GM21390 (cell line): ENCODE measurements at regions not wholly inside any gene's neighbourhood (a gene's known extent, or its start where the extent isn't known, plus 50 kb on each side); places are given as distances from the start of the nearest gene placed in this dataset.

Experiments
- ATAC-seq: cut with Tn5 transposase; IDR thresholded peaks from one replicate; pipeline ENCODE4 v1.9.1; 2021; ENCODE audit not compliant: unreplicated experiment

- ATAC-seq, result no peak
These were observed 69.0 kb upstream of the IL6 start for GRCh38 chr7:22658031-22658430.

GRCh38 chr7:22657479-22657878, 69.5 kb upstream of the IL6 start:
- ATAC-seq, result no peak

- no peak for ATAC-seq
These were observed 71.2 kb upstream of the IL6 start for GRCh38 chr7:22655781-22656180.

- ATAC-seq, result no peak
These were observed 72.2 kb upstream of the IL6 start for GRCh38 chr7:22654831-22655230.

- no peak for ATAC-seq
These were observed 73.0 kb upstream of the IL6 start for GRCh38 chr7:22653951-22654350.

GRCh38 chr7:22651534-22652243, 75.3 kb upstream of the IL6 start:
- no peak for ATAC-seq

GRCh38 chr7:22651036-22651435, 76.0 kb upstream of the IL6 start:
- no peak for ATAC-seq

- no peak for ATAC-seq
These were observed 77.3 kb upstream of the IL6 start for GRCh38 chr7:22649686-22650085.

- no peak for ATAC-seq
These were observed 79.3 kb upstream of the IL6 start for GRCh38 chr7:22647451-22648257.

- no peak for ATAC-seq
These were observed 81.4 kb upstream of the IL6 start for GRCh38 chr7:22645418-22646181.

- no peak for ATAC-seq
These were observed 84.5 kb upstream of the IL6 start for GRCh38 chr7:22642454-22642853.

GRCh38 chr7:22640269-22640668, 86.7 kb upstream of the IL6 start:
- ATAC-seq, result peak; percentile 100

GRCh38 chr7:22639396-22639795, 87.6 kb upstream of the IL6 start:
- no peak for ATAC-seq

- no peak for ATAC-seq
These were observed 91.7 kb upstream of the IL6 start for GRCh38 chr7:22635349-22635748.

- ATAC-seq, result no peak
These were observed 93.0 kb upstream of the IL6 start for GRCh38 chr7:22633954-22634474.

- no peak for ATAC-seq
These were observed 93.6 kb upstream of the IL6 start for GRCh38 chr7:22633286-22633953.

- ATAC-seq, result no peak
These were observed 94.3 kb upstream of the IL6 start for GRCh38 chr7:22632674-22633073.

- no peak for ATAC-seq
These were observed 95.3 kb upstream of the IL6 start for GRCh38 chr7:22631730-22632129.

- no peak for ATAC-seq
These were observed 96.9 kb upstream of the IL6 start for GRCh38 chr7:22630069-22630468.

- no peak for ATAC-seq
These were observed 97.9 kb upstream of the IL6 start for GRCh38 chr7:22629056-22629455.

GRCh38 chr7:22628112-22628511, 98.9 kb upstream of the IL6 start:
- ATAC-seq, result no peak
